GM19035 (cell line): ENCODE measurements at regions not wholly inside any gene's neighbourhood (a gene's known extent, or its start where the extent isn't known, plus 50 kb on each side); places are given as distances from the start of the nearest gene placed in this dataset.
"Not testable (repeated sequence)": the region's sequence is repeated elsewhere in the genome, so short reads cannot be mapped to it uniquely, and the experiment has no call there.

ENCODE experiments used
- ATAC-seq: cut with Tn5 transposase; IDR thresholded peaks from one replicate; pipeline ENCODE4 v1.9.1; 2021; ENCODE audit not compliant: unreplicated experiment

GRCh38 chr9:64370344-64370743 is 914.7 kb downstream of the FOXD4L5 start:
- not testable (repeated sequence) for ATAC-seq

GRCh38 chr9:64369644-64370043 is 915.4 kb downstream of the FOXD4L5 start:
- ATAC-seq: not testable (repeated sequence)

- ATAC-seq: peak; percentile 100
Observed at GRCh38 chr9:64369114-64369513, 915.9 kb downstream of the FOXD4L5 start.

- ATAC-seq: not testable (repeated sequence)
Observed at GRCh38 chr9:64368644-64368942, 916.4 kb downstream of the FOXD4L5 start.

GRCh38 chr9:64367826-64368643 is 917.0 kb downstream of the FOXD4L5 start:
- ATAC-seq: not testable (repeated sequence)
